HepG2 (cell line): ENCODE measurements at regions not wholly inside any gene's neighbourhood (a gene's known extent, or its start where the extent isn't known, plus 50 kb on each side); places are given as distances from the start of the nearest gene placed in this dataset.
"Not testable (repeated sequence)": the region's sequence is repeated elsewhere in the genome, so short reads cannot be mapped to it uniquely, and the experiment has no call there.

Experiments
- ATF6 ChIP-seq: sonication (generic); formaldehyde crosslinking; conservative IDR thresholded peaks from 2 replicates; pipeline ENCODE4 v1.4.0; 2020; ENCODE audit warnings: missing genetic modification reagents
- CREB3 ChIP-seq: sonication (generic); formaldehyde crosslinking; IDR thresholded peaks from 2 replicates; pipeline ENCODE4 v1.5.0; 2020; ENCODE audit warnings: missing genetic modification reagents
- CTCF ChIP-seq: sonication (generic); formaldehyde crosslinking; IDR thresholded peaks from 2 replicates; pipeline ENCODE4 v1.5.0; 2020; ENCODE audit warnings: mild to moderate bottlenecking, missing genetic modification reagents, moderate library complexity
- FOXA1 ChIP-seq, 2 experiments: fragments of 450-650 bp in 1 of 2; sonication (generic) in 1 of 2; formaldehyde crosslinking in 1 of 2; IDR thresholded peaks; 2 replicates each; pipeline versions ENCODE4 v1.4.0 to v1.6.1; 2016 to 2020; ENCODE audit warnings: missing genetic modification reagents in 1 of 2
- KAT8 ChIP-seq: IDR thresholded peaks from 2 replicates; pipeline ENCODE4 v1.6.1; 2016; ENCODE audit warnings: missing genetic modification reagents, missing compliant biosample characterization
- NONO ChIP-seq, 2 experiments: fragments of 450-650 bp in 1 of 2; sonication (generic) in 1 of 2; formaldehyde crosslinking in 1 of 2; IDR thresholded peaks in 1 of 2; conservative IDR thresholded peaks in 1 of 2; 2 replicates each; pipeline versions ENCODE4 v1.6.1 to v1.8.0; 2017 to 2022; ENCODE audit warnings: mild to moderate bottlenecking in 1 of 2, missing genetic modification reagents in 1 of 2, moderate library complexity in 1 of 2
- PCBP2 ChIP-seq: fragments of 200-400 bp; formaldehyde crosslinking; optimal IDR thresholded peaks from 2 replicates; pipeline ENCODE3; 2018; ENCODE audit warnings: low read length, low read depth; ENCODE audit not compliant: poor library complexity, severe bottlenecking
- POLR2A ChIP-seq, 2 experiments: IDR thresholded peaks; 2 replicates each; pipeline ENCODE4 v1.6.1; 2011; ENCODE audit warnings: low read depth in 2 of 2, low read length in 2 of 2, mild to moderate bottlenecking in 1 of 2, moderate library complexity in 1 of 2; ENCODE audit not compliant: insufficient read depth in 1 of 2
- SRSF1 ChIP-seq: fragments of 200-400 bp; formaldehyde crosslinking; optimal IDR thresholded peaks from 2 replicates; pipeline ENCODE3; 2017; ENCODE audit warnings: mild to moderate bottlenecking, low read depth, low read length, moderate library complexity
- ZFP36 ChIP-seq: fragments of 150-350 bp; IDR thresholded peaks from 2 replicates; pipeline ENCODE4 v1.6.1; 2018; ENCODE audit warnings: borderline replicate concordance, low read length, low read depth; ENCODE audit not compliant: partially characterized antibody
- ZNF20 ChIP-seq: sonication (generic); formaldehyde crosslinking; IDR thresholded peaks from 2 replicates; pipeline ENCODE4 v1.4.0; 2020; ENCODE audit warnings: mild to moderate bottlenecking, moderate library complexity, missing genetic modification reagents
- ZNF780A ChIP-seq: sonication (generic); formaldehyde crosslinking; IDR thresholded peaks from 2 replicates; pipeline ENCODE4 v1.8.0; 2022; ENCODE audit warnings: mild to moderate bottlenecking, missing genetic modification reagents, moderate library complexity
- TF ChIP-seq, protein P1 (sequence below), 2 experiments: sonication (generic) in 1 of 2; formaldehyde crosslinking in 1 of 2; IDR thresholded peaks; 2 replicates each; pipeline versions ENCODE4 v1.6.1 to v1.9.0; 2014 to 2022; ENCODE audit warnings: antibody characterized with exemption in 1 of 2, borderline replicate concordance in 1 of 2, inconsistent platforms in 1 of 2, low read depth in 1 of 2, missing genetic modification reagents in 1 of 2

GRCh38 chr9:106041920-106042319, 347.6 kb downstream of the TMEM38B start:
- TF ChIP-seq SRSF1; CTCF; CREB3 (CRISPR knock-in tag); ZNF780A; FOXA1 (IDR thresholded peaks at IDR 0.05); FOXA1 (CRISPR knock-in tag; IDR thresholded peaks at IDR 0.05); ZFP36; KAT8 (CRISPR knock-in tag); NONO (IDR thresholded peaks at IDR 0.05); NONO (CRISPR knock-in tag; conservative IDR thresholded peaks at IDR 0.05); ZNF20 (CRISPR knock-in tag); ATF6 (CRISPR knock-in tag); POLR2A (IDR thresholded peaks at IDR 0.05; ENCODE audit: insufficient read depth in 1 of 2, low read depth in 2 of 2, low read length in 2 of 2); PCBP2: not testable (repeated sequence)
- TF ChIP-seq, protein P1, sequence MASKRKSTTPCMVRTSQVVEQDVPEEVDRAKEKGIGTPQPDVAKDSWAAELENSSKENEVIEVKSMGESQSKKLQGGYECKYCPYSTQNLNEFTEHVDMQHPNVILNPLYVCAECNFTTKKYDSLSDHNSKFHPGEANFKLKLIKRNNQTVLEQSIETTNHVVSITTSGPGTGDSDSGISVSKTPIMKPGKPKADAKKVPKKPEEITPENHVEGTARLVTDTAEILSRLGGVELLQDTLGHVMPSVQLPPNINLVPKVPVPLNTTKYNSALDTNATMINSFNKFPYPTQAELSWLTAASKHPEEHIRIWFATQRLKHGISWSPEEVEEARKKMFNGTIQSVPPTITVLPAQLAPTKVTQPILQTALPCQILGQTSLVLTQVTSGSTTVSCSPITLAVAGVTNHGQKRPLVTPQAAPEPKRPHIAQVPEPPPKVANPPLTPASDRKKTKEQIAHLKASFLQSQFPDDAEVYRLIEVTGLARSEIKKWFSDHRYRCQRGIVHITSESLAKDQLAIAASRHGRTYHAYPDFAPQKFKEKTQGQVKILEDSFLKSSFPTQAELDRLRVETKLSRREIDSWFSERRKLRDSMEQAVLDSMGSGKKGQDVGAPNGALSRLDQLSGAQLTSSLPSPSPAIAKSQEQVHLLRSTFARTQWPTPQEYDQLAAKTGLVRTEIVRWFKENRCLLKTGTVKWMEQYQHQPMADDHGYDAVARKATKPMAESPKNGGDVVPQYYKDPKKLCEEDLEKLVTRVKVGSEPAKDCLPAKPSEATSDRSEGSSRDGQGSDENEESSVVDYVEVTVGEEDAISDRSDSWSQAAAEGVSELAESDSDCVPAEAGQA (IDR thresholded peaks at IDR 0.05; ENCODE audit: low read depth), result not testable (repeated sequence)
- TF ChIP-seq, protein P1 (CRISPR knock-in tag; IDR thresholded peaks at IDR 0.05; ENCODE audit: borderline replicate concordance), result not testable (repeated sequence)
